ENCODE measurements at regions not wholly inside any gene's neighbourhood (a gene's known extent, or its start where the extent isn't known, plus 50 kb on each side); places are given as distances from the start of the nearest gene placed in this dataset.
"Not testable (repeated sequence)": the region's sequence is repeated elsewhere in the genome, so short reads cannot be mapped to it uniquely, and the experiment has no call there.

- TF ChIP-seq ZNF645 (tag by site-specific recombination; IDR thresholded peaks at IDR 0.05), result no peak
- TF ChIP-seq ZNF394 (tag by site-specific recombination; IDR thresholded peaks at IDR 0.05; ENCODE audit: borderline replicate concordance), result no peak
- no peak for TF ChIP-seq OVOL3 (tag by site-specific recombination; IDR thresholded peaks at IDR 0.05)
- no peak for TF ChIP-seq ZNF138 (tag by site-specific recombination; IDR thresholded peaks at IDR 0.05; ENCODE audit: borderline replicate concordance)
- no peak for TF ChIP-seq ZNF629 (tag by site-specific recombination; IDR thresholded peaks at IDR 0.05)
- TF ChIP-seq ZBTB44 (tag by site-specific recombination; IDR thresholded peaks at IDR 0.05), result no peak
- no peak for TF ChIP-seq ZNF610 (tag by site-specific recombination; IDR thresholded peaks at IDR 0.05; ENCODE audit: borderline replicate concordance)
- no peak for TF ChIP-seq ZNF692 (tag by site-specific recombination; IDR thresholded peaks at IDR 0.05)
- TF ChIP-seq ZFP37 (tag by site-specific recombination; IDR thresholded peaks at IDR 0.05), result no peak
- TF ChIP-seq ZNF777 (tag by site-specific recombination; IDR thresholded peaks at IDR 0.05; ENCODE audit: borderline replicate concordance), result no peak
- TF ChIP-seq ZNF223 (tag by site-specific recombination; IDR thresholded peaks at IDR 0.05), result no peak
- no peak for TF ChIP-seq ZNF473 (tag by site-specific recombination; IDR thresholded peaks at IDR 0.05)
- Histone ChIP-seq H3K4me3 (ENCODE audit: low read depth, low read length) (no peak overlapping the region), H3K4me1 (ENCODE audit: control insufficient read depth, insufficient read depth, low read length) (no peaks in the 10 kb centered on the region), H3K9me3 (ENCODE audit: control insufficient read depth, insufficient read depth, low read depth, low read length) (no peaks in the 10 kb centered on the region), H3K27ac (ENCODE audit: extremely low read depth, low read depth, low read length) (no peak overlapping the region), H3K36me3 (ENCODE audit: control insufficient read depth in 2 of 2, insufficient read depth in 1 of 2, low read length in 2 of 2) (no peaks in the 10 kb centered on the region)
- CTCF ChIA-PET, result no interaction called here
- POLR2A ChIA-PET, result no interaction called here
Measured at GRCh38 chr7:49660170-49660783, 113.2 kb upstream of the VWC2 start.

GRCh38 chr7:49660976-49661375 lies 112.5 kb upstream of the VWC2 start:
- Histone ChIP-seq H3K27ac (ENCODE audit: extremely low read depth, low read depth, low read length) (no peak overlapping the region), H3K4me3 (ENCODE audit: low read depth, low read length) (no peak overlapping the region), H3K9me3 (ENCODE audit: control insufficient read depth, insufficient read depth, low read depth, low read length) (no peaks in the 10 kb centered on the region), H3K36me3 (ENCODE audit: control insufficient read depth in 2 of 2, insufficient read depth in 1 of 2, low read length in 2 of 2) (no peaks in the 10 kb centered on the region), H3K4me1 (ENCODE audit: control insufficient read depth, insufficient read depth, low read length) (no peaks in the 10 kb centered on the region)
- ChIA-PET POLR2A (no interaction called here), CTCF (no interaction called here)
- TF ChIP-seq ZNF248 (tag by site-specific recombination; IDR thresholded peaks at IDR 0.05), result no peak
- no peak for TF ChIP-seq ZNF174 (tag by site-specific recombination; IDR thresholded peaks at IDR 0.05)

GRCh38 chr7:49665963-49666362 lies 107.5 kb upstream of the VWC2 start:
- CTCF ChIA-PET, POLR2A ChIA-PET: not testable (repeated sequence)

GRCh38 chr7:49666764-49667163 lies 106.7 kb upstream of the VWC2 start:
- TF ChIP-seq ZNF488 (tag by site-specific recombination; IDR thresholded peaks at IDR 0.05), result no peak
- TF ChIP-seq ZNF211 (tag by site-specific recombination; IDR thresholded peaks at IDR 0.05; ENCODE audit: low read depth), result no peak
- TF ChIP-seq ZNF37A (tag by site-specific recombination; IDR thresholded peaks at IDR 0.05), result no peak
- no peak for TF ChIP-seq ZNF202 (tag by site-specific recombination; IDR thresholded peaks at IDR 0.05; ENCODE audit: borderline replicate concordance)
- TF ChIP-seq KLF10 (tag by site-specific recombination; IDR thresholded peaks at IDR 0.05), result no peak
- Histone ChIP-seq H3K4me3 (ENCODE audit: low read depth, low read length) (no peak overlapping the region), H3K4me1 (ENCODE audit: control insufficient read depth, insufficient read depth, low read length) (no peaks in the 10 kb centered on the region), H3K9me3 (ENCODE audit: control insufficient read depth, insufficient read depth, low read depth, low read length) (no peaks in the 10 kb centered on the region), H3K36me3 (ENCODE audit: control insufficient read depth in 2 of 2, insufficient read depth in 1 of 2, low read length in 2 of 2) (no peaks in the 10 kb centered on the region), H3K27ac (ENCODE audit: extremely low read depth, low read depth, low read length) (no peak overlapping the region)
- ChIA-PET POLR2A (no interaction called here), CTCF (no interaction called here)

More at GRCh38 chr7:49665963-49666362, 107.5 kb upstream of the VWC2 start:
- H3K9me3 ChIP-seq (ENCODE audit: control insufficient read depth, insufficient read depth, low read depth, low read length); H3K27ac ChIP-seq (ENCODE audit: extremely low read depth, low read depth, low read length); H3K36me3 ChIP-seq (ENCODE audit: control insufficient read depth in 2 of 2, insufficient read depth in 1 of 2, low read length in 2 of 2); H3K4me1 ChIP-seq (ENCODE audit: control insufficient read depth, insufficient read depth, low read length); H3K4me3 ChIP-seq (ENCODE audit: low read depth, low read length): not testable (repeated sequence)

Measured in HEK293 (cell line).